GM23248 (cell line): ENCODE measurements at regions not wholly inside any gene's neighbourhood (a gene's known extent, or its start where the extent isn't known, plus 50 kb on each side); places are given as distances from the start of the nearest gene placed in this dataset.

ENCODE experiments used
- DNase-seq: peaks from one replicate; pipeline ENCODE4 v3.0.0-alpha.2; 2015
- H2AFZ ChIP-seq: fragments of 200-600 bp; sonication (generic); 2 replicates; pipeline ENCODE4 v1.6.1; 2016; ENCODE audit warnings: antibody characterized with exemption
- H3F3A ChIP-seq: fragments of 200-600 bp; sonication (generic); 2 replicates; pipeline ENCODE4 v1.6.1; 2016; ENCODE audit warnings: mild to moderate bottlenecking, antibody characterized with exemption, mixed run types; ENCODE audit not compliant: insufficient read depth
- H3K27ac ChIP-seq: fragments of 200-600 bp; sonication (generic); 2 replicates; pipeline ENCODE4 v1.5.1; 2016; ENCODE audit warnings: mild to moderate bottlenecking
- H3K27me3 ChIP-seq: fragments of 200-600 bp; sonication (generic); replicated peaks from 2 replicates; pipeline ENCODE4 v1.6.1; 2016; ENCODE audit warnings: mild to moderate bottlenecking; ENCODE audit not compliant: insufficient read depth
- H3K36me3 ChIP-seq: fragments of 200-600 bp; sonication (generic); 2 replicates; pipeline ENCODE4 v1.6.1; 2016; ENCODE audit warnings: low read depth, mild to moderate bottlenecking
- H3K4me1 ChIP-seq: fragments of 200-600 bp; sonication (generic); 2 replicates; pipeline ENCODE4 v1.6.1; 2016; ENCODE audit warnings: mild to moderate bottlenecking; ENCODE audit not compliant: insufficient read depth
- H3K4me2 ChIP-seq: fragments of 200-600 bp; sonication (generic); one replicate; pipeline ENCODE4 v1.6.1; 2016; ENCODE audit warnings: mild to moderate bottlenecking; ENCODE audit not compliant: unreplicated experiment
- H3K4me3 ChIP-seq: fragments of 200-600 bp; sonication (generic); 2 replicates; pipeline ENCODE4 v1.5.1; 2016; ENCODE audit warnings: mild to moderate bottlenecking
- H3K79me2 ChIP-seq: fragments of 200-600 bp; sonication (generic); 2 replicates; pipeline ENCODE4 v1.6.1; 2016; ENCODE audit warnings: mild to moderate bottlenecking; ENCODE audit not compliant: insufficient read depth
- H3K9ac ChIP-seq: fragments of 200-600 bp; sonication (generic); 2 replicates; pipeline ENCODE4 v1.6.1; 2016; ENCODE audit warnings: mild to moderate bottlenecking
- H3K9me2 ChIP-seq: fragments of 200-600 bp; sonication (generic); 2 replicates; pipeline ENCODE4 v1.6.1; 2016; ENCODE audit warnings: mixed run types, mild to moderate bottlenecking, moderate library complexity; ENCODE audit not compliant: insufficient read depth
- H3K9me3 ChIP-seq: fragments of 200-600 bp; sonication (generic); one replicate; pipeline ENCODE4 v1.6.1; 2017; ENCODE audit warnings: low read depth
- H4K20me1 ChIP-seq: fragments of 200-600 bp; sonication (generic); 2 replicates; pipeline ENCODE4 v1.6.0; 2016; ENCODE audit not compliant: insufficient read depth
- EZH2 ChIP-seq: fragments of 200-600 bp; sonication (generic); IDR thresholded peaks from 2 replicates; pipeline ENCODE4 v1.6.1; 2018; ENCODE audit warnings: antibody characterized with exemption, mild to moderate bottlenecking; ENCODE audit not compliant: insufficient read depth, poor library complexity, severe bottlenecking
- EZH2phosphoT487 ChIP-seq: fragments of 200-600 bp; sonication (generic); IDR thresholded peaks from 2 replicates; pipeline ENCODE4 v1.6.1; 2018; ENCODE audit warnings: antibody characterized with exemption, moderate library complexity, mild to moderate bottlenecking, low read depth; ENCODE audit not compliant: insufficient read depth
- WGBS, 2 experiments: methylation state at CpG; one replicate each; pipeline ENCODE4 v1.1.6; 2015 to 2017; ENCODE audit warnings: low lambda C conversion rate in 2 of 2, low coverage in 1 of 2; ENCODE audit errors: missing lambda C conversion rate in 2 of 2; 5-methylcytosine and 5-hydroxymethylcytosine counted together
- in situ Hi-C: fragments of 300-500 bp; cut with MboI; formaldehyde crosslinking; loops from 2 replicates; pipeline ENCODE4 v1.15.0; 2020

DNA sequence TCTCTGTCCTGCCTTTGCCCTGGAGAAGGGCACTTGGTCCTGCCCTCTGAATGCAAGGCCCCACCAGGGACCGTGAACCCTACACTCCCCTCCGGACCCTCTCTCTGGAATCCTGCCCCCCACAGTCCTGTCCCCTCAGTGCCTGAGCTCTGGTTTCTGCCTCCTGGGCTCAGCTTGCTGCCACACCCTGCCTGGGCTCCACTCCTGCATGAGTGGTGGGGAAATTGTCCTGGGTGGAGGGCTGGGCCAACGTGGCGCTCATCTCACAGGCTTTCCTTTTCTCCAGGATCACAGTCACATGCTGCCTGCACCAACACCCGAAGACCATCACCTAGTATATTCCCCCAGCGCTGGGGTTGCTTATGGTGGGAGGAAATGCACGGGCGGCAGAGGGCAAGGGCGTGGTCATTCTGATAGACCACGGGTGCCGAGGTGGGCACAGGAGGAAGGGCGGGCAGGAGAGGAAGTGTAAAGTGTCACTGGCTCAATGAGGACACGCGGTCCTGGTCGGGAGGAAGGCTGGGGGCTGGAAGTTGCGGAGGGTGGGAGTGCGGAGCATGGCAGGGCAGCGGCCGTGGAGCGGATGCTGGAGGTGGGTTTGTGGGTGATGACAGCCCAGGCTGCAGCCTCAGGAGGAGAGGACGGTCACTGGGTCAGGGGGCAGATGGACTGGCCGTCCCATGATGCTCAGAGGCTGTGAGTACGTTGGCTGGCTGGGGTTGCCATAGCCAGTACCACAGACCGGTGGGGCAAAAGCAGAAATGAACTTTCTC lies 99.5 kb downstream of the KIF26A start:
- Histone ChIP-seq H3K4me3 (no peak overlapping the region), H3K9ac (no peak overlapping the region), H3K9me3 (no peaks in the 10 kb centered on the region), H4K20me1 (no peaks in the 10 kb centered on the region), H3K4me2 (no peak overlapping the region), H3F3A (no peaks in the 10 kb centered on the region), H3K9me2 (no peaks in the 10 kb centered on the region), H3K4me1 (no peaks in the 10 kb centered on the region), H3K27ac (no peak overlapping the region), H3K27me3 (no peaks in the 10 kb centered on the region), H3K79me2 (no peaks in the 10 kb centered on the region), H3K36me3 (no peaks in the 10 kb centered on the region), H2AFZ (no peak overlapping the region)
- DNase-seq = no peak
- WGBS, 2 experiments = 56 to 60% methylated on average over 22 to 24 of the region's 24 CpGs
- in situ Hi-C loops = no loop called here
- TF ChIP-seq EZH2 = no peak
- TF ChIP-seq EZH2phosphoT487 = no peak

DNA sequence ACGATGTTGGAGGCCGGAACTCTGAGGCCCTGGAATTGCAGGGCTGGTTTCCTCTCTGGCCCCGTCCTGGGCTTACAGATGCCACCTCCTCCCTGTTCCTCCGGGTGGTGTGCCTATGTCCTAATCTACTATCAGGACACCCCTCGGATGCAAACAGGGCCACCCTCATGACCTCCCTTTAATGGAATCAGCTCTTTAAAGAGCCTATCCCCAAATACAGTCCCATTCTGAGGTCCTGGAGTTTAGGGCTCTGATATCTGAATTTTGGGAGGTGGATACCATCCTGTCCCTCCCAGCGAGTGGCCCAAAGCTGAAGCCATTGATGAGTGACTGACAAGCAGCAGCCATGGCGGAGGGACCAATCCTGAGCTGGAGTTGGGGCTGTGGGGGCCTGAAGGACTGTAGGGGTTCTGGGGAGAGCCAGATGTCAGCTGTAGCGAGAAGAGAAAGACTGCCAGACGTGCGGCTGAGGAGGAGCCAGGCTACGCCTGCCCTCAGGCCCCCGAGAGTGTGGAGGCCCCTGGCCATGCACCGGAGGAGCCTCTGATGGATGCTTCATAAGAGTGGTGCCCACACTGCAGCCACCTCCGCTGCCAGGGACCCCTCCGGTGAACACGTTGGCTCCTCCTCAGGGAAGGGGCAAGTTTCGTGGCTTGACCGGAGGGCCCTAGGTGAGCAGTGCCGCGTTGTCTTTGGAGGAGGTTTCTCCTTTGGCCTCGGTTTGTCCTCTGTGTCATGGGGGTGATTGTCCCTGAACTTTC lies 100.2 kb downstream of the KIF26A start:
- H3K4me3 ChIP-seq = no peak overlapping the region
- no peaks in the 10 kb centered on the region for H3K27me3 ChIP-seq
- H4K20me1 ChIP-seq = no peaks in the 10 kb centered on the region
- H3F3A ChIP-seq = no peaks in the 10 kb centered on the region
- no peak overlapping the region for H3K4me2 ChIP-seq
- H3K79me2 ChIP-seq = no peaks in the 10 kb centered on the region
- no peaks in the 10 kb centered on the region for H3K9me2 ChIP-seq
- 39 to 45% methylated on average over 15 to 21 of the region's 21 CpGs for WGBS, 2 experiments
- H3K4me1 ChIP-seq = no peaks in the 10 kb centered on the region
- no peaks in the 10 kb centered on the region for H3K36me3 ChIP-seq
- no peak for TF ChIP-seq EZH2
- no peak for TF ChIP-seq EZH2phosphoT487
- no peak overlapping the region for H3K27ac ChIP-seq
- in situ Hi-C loops = no loop called here
- DNase-seq = no peak
- no peak overlapping the region for H3K9ac ChIP-seq
- H2AFZ ChIP-seq = no peak overlapping the region
- no peaks in the 10 kb centered on the region for H3K9me3 ChIP-seq

DNA sequence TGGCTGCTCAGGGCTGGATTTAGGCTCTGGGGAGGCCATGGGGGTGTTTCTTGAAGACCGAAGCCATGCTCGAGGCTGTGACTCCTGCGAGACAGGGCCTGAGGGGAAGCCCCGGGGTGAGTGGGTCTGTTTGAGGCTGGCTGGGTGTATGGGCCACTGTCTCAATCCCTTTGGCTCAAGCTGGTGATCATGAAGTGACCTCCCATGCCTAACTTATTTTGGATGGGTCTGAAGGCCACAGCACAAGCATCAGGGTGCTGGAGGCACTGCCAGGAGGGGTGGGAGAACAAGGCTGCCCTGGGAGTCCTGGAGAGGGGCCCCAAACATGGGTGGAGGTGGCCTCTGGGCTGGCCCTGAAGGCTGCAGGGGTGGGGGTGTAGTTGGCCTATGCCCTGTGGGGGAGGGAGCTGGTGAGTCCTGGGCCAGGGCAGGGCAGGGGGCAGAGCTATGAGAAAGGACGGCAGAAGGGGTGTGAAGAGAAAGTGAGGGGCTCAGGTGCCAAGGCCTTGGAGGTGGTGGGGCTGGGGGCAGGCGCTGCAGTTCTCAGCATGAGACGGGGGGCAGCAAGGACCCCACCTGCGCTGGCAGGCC lies 100.9 kb downstream of the KIF26A start:
- H3K27ac ChIP-seq = no peak overlapping the region
- H3K27me3 ChIP-seq = no peaks in the 10 kb centered on the region
- no peaks in the 10 kb centered on the region for H3K9me3 ChIP-seq
- no peak overlapping the region for H2AFZ ChIP-seq
- no peaks in the 10 kb centered on the region for H4K20me1 ChIP-seq
- no peak for DNase-seq
- 24 to 27% methylated on average over 7 to 8 of the region's 8 CpGs for WGBS, 2 experiments
- in situ Hi-C loops = no loop called here
- no peak for TF ChIP-seq EZH2
- TF ChIP-seq EZH2phosphoT487 = no peak
- no peak overlapping the region for H3K4me2 ChIP-seq
- H3K4me1 ChIP-seq = no peaks in the 10 kb centered on the region
- H3K36me3 ChIP-seq = no peaks in the 10 kb centered on the region
- no peaks in the 10 kb centered on the region for H3K79me2 ChIP-seq
- H3K4me3 ChIP-seq = no peak overlapping the region
- no peaks in the 10 kb centered on the region for H3K9me2 ChIP-seq
- no peak overlapping the region for H3K9ac ChIP-seq
- no peaks in the 10 kb centered on the region for H3F3A ChIP-seq

DNA sequence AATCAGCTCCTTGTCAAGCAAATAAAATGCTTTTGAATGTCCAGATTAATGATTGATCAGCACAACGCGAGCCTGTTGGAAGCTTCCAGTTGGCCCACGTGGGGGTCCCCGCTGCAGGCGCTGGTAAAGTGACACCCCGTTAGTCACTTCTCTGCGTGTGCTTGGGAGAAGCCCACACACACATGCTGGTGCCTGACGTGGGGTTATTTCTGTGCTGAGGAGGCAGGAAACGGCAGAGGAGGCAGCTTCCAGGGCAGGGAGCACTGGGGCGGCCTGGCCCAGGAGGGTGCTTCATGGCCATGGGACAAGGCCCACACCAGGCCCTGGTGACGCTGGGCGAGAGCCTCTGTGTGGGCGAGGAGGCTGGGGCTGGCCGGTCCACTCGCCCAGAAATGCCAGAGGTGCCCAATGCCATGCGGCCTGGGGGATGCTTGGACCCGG lies 101.5 kb downstream of the KIF26A start:
- TF ChIP-seq EZH2 (no peak), EZH2phosphoT487 (no peak)
- in situ Hi-C loops = no loop called here
- Histone ChIP-seq H3K4me3 (no peak overlapping the region), H3K9me2 (no peaks in the 10 kb centered on the region), H3K4me2 (no peak overlapping the region), H3K79me2 (no peaks in the 10 kb centered on the region), H3F3A (no peaks in the 10 kb centered on the region), H3K4me1 (no peaks in the 10 kb centered on the region), H3K27me3 (no peaks in the 10 kb centered on the region), H4K20me1 (no peaks in the 10 kb centered on the region), H3K36me3 (no peaks in the 10 kb centered on the region), H3K9ac (no peak overlapping the region), H3K27ac (no peak overlapping the region), H3K9me3 (no peaks in the 10 kb centered on the region), H2AFZ (no peak overlapping the region)
- 30 to 32% methylated on average over 17 of the region's 17 CpGs for WGBS, 2 experiments
- DNase-seq = no peak
